ENCODE measurements at regions not wholly inside any gene's neighbourhood (a gene's known extent, or its start where the extent isn't known, plus 50 kb on each side); places are given as distances from the start of the nearest gene placed in this dataset.

GRCh38 chr21:22679207-22679606 is 1681.0 kb downstream of the NCAM2 start:
- 89% methylated on average over 10 of the region's 10 CpGs for WGBS
- H3K36me3 ChIP-seq = no peaks in the 10 kb centered on the region
- no peaks in the 10 kb centered on the region for H3K27me3 ChIP-seq
- no peak for DNase-seq (ENCODE audit: low spot score in 2 of 2)
- no peaks in the 10 kb centered on the region for H3K4me1 ChIP-seq
- no peaks in the 10 kb centered on the region for H3K9me3 ChIP-seq
- H3K4me3 ChIP-seq = no peak overlapping the region
- H3K27ac ChIP-seq = no peak overlapping the region
- no peak for TF ChIP-seq EP300 (IDR thresholded peaks at IDR 0.05)
- no peak for TF ChIP-seq CTCF (IDR thresholded peaks at IDR 0.05)
- TF ChIP-seq POLR2AphosphoS5 (IDR thresholded peaks at IDR 0.05) = no peak
- TF ChIP-seq POLR2A (IDR thresholded peaks at IDR 0.05) = no peak

GRCh38 chr21:22691658-22692057 is 1693.4 kb downstream of the NCAM2 start:
- TF ChIP-seq CTCF (IDR thresholded peaks at IDR 0.05) = no peak
- no peak for TF ChIP-seq POLR2A (IDR thresholded peaks at IDR 0.05)
- no peak for TF ChIP-seq EP300 (IDR thresholded peaks at IDR 0.05)
- TF ChIP-seq POLR2AphosphoS5 (IDR thresholded peaks at IDR 0.05) = no peak
- Histone ChIP-seq H3K27me3 (no peaks in the 10 kb centered on the region), H3K4me1 (no peaks in the 10 kb centered on the region), H3K4me3 (no peak overlapping the region), H3K27ac (no peak overlapping the region), H3K36me3 (no peaks in the 10 kb centered on the region), H3K9me3 (peaks cover 15% of the 10 kb centered on the region)
- no peak for DNase-seq (ENCODE audit: low spot score in 2 of 2)

GRCh38 chr21:22703521-22703920 is 1705.3 kb downstream of the NCAM2 start:
- no peak for DNase-seq (ENCODE audit: low spot score in 2 of 2)
- Histone ChIP-seq H3K36me3 (no peaks in the 10 kb centered on the region), H3K9me3 (no peaks in the 10 kb centered on the region), H3K4me1 (no peaks in the 10 kb centered on the region), H3K27ac (no peak overlapping the region), H3K27me3 (no peaks in the 10 kb centered on the region), H3K4me3 (no peak overlapping the region)
- no peak for TF ChIP-seq CTCF (IDR thresholded peaks at IDR 0.05)
- no peak for TF ChIP-seq POLR2A (IDR thresholded peaks at IDR 0.05)
- no peak for TF ChIP-seq POLR2AphosphoS5 (IDR thresholded peaks at IDR 0.05)
- no peak for TF ChIP-seq EP300 (IDR thresholded peaks at IDR 0.05)
- WGBS = 83% methylated on average over 2 of the region's 2 CpGs

GRCh38 chr21:22710721-22711120 is 1712.5 kb downstream of the NCAM2 start:
- no peaks in the 10 kb centered on the region for H3K4me1 ChIP-seq
- H3K27me3 ChIP-seq = no peaks in the 10 kb centered on the region
- no peaks in the 10 kb centered on the region for H3K9me3 ChIP-seq
- H3K4me3 ChIP-seq = no peak overlapping the region
- 42% methylated on average over 3 of the region's 3 CpGs for WGBS
- H3K36me3 ChIP-seq = no peaks in the 10 kb centered on the region
- TF ChIP-seq POLR2AphosphoS5 (IDR thresholded peaks at IDR 0.05) = no peak
- TF ChIP-seq POLR2A (IDR thresholded peaks at IDR 0.05) = no peak
- H3K27ac ChIP-seq = no peak overlapping the region
- DNase-seq (ENCODE audit: low spot score in 2 of 2) = no peak

GRCh38 chr21:22711636-22712035 is 1713.4 kb downstream of the NCAM2 start:
- DNase-seq (ENCODE audit: low spot score in 2 of 2) = no peak
- no peaks in the 10 kb centered on the region for H3K36me3 ChIP-seq
- H3K4me1 ChIP-seq = no peaks in the 10 kb centered on the region
- no peak overlapping the region for H3K27ac ChIP-seq
- TF ChIP-seq POLR2A (IDR thresholded peaks at IDR 0.05) (no peak), EP300 (IDR thresholded peaks at IDR 0.05) (no peak), CTCF (IDR thresholded peaks at IDR 0.05) (no peak), POLR2AphosphoS5 (IDR thresholded peaks at IDR 0.05) (no peak)
- no peak overlapping the region for H3K4me3 ChIP-seq
- H3K27me3 ChIP-seq = no peaks in the 10 kb centered on the region
- H3K9me3 ChIP-seq = no peaks in the 10 kb centered on the region

GRCh38 chr21:22725436-22725835 is 1727.2 kb downstream of the NCAM2 start:
- H3K9me3 ChIP-seq = no peaks in the 10 kb centered on the region
- H3K27ac ChIP-seq = no peak overlapping the region
- no peak for TF ChIP-seq EP300 (IDR thresholded peaks at IDR 0.05)
- TF ChIP-seq CTCF (IDR thresholded peaks at IDR 0.05) = no peak
- no peak for TF ChIP-seq POLR2A (IDR thresholded peaks at IDR 0.05)
- no peak for TF ChIP-seq POLR2AphosphoS5 (IDR thresholded peaks at IDR 0.05)
- DNase-seq (ENCODE audit: low spot score in 2 of 2) = no peak
- 92% methylated on average over 3 of the region's 3 CpGs for WGBS
- no peaks in the 10 kb centered on the region for H3K27me3 ChIP-seq
- no peaks in the 10 kb centered on the region for H3K36me3 ChIP-seq
- H3K4me1 ChIP-seq = no peaks in the 10 kb centered on the region
- H3K4me3 ChIP-seq = no peak overlapping the region

Data from suprapubic skin (tissue), 4 donors.